Endothelial cell of umbilical vein (primary cell): ENCODE measurements at regions not wholly inside any gene's neighbourhood (a gene's known extent, or its start where the extent isn't known, plus 50 kb on each side); places are given as distances from the start of the nearest gene placed in this dataset.

Experiments
- BruUV-seq: library from RNA; stranded (reverse); fragments of 400-500 nt; replicated peaks from 2 replicates; lab custom pipeline; 2021; lab: Mats Ljungman, UMichigan
- CTCF ChIA-PET: fragments of 300-600, 350-600 bp; sonication (Branson Sonifier 250); formaldehyde crosslinking; loops from one replicate; lab custom pipeline; 2021; ENCODE audit warnings: antibody characterized with exemption, inconsistent platforms; lab: Charles Lee
- POLR2A ChIA-PET: fragments of 300-600, 350-600 bp; sonication (Branson Sonifier 250); formaldehyde crosslinking; loops from one replicate; lab custom pipeline; 2021; ENCODE audit warnings: antibody characterized with exemption, inconsistent platforms; lab: Charles Lee
- DNase-seq: peaks from one replicate; pipeline ENCODE4 v3.0.0-alpha.2; 2011; ENCODE audit warnings: low read depth, low spot score
- FAIRE-seq: peaks from 2 replicates; lab custom pipeline; 2011; peaks lifted over from hg19 to GRCh38; lab: Jason Lieb, UNC
- H2AFZ ChIP-seq: 2 replicates; pipeline ENCODE4 v1.6.0; 2012; ENCODE audit warnings: low read depth, low read length, control low read depth, inconsistent platforms
- H3K27ac ChIP-seq: 2 replicates; pipeline ENCODE4 v1.5.1; 2011; ENCODE audit warnings: low read depth, mild to moderate bottlenecking, control low read depth, low read length, moderate library complexity; ENCODE audit not compliant: insufficient read depth
- H3K27me3 ChIP-seq, 2 experiments: 2 replicates each; pipeline versions ENCODE4 v1.6.0 to v1.6.1; 2011; ENCODE audit warnings: low read length in 2 of 2, mixed read lengths in 1 of 2; ENCODE audit not compliant: control insufficient read depth in 2 of 2, insufficient read depth in 2 of 2
- H3K36me3 ChIP-seq, 2 experiments: 2 replicates in 1 of 2; 3 replicates in 1 of 2; pipeline ENCODE4 v1.5.1; 2011; ENCODE audit warnings: low read length in 2 of 2, mild to moderate bottlenecking in 1 of 2, moderate library complexity in 1 of 2; ENCODE audit not compliant: control insufficient read depth in 2 of 2, insufficient read depth in 2 of 2; ENCODE audit errors: extremely low read depth in 1 of 2
- H3K4me1 ChIP-seq: 3 replicates; pipeline ENCODE4 v1.5.1; 2011; ENCODE audit warnings: mild to moderate bottlenecking, low read length; ENCODE audit not compliant: control insufficient read depth, insufficient read depth; ENCODE audit errors: extremely low read depth
- H3K4me2 ChIP-seq: 2 replicates; pipeline ENCODE4 v1.6.1; 2011; ENCODE audit warnings: low read length, control low read depth, mixed read lengths; ENCODE audit not compliant: insufficient read depth
- H3K4me3 ChIP-seq, 3 experiments: fragments of 200-600 bp in 1 of 3; sonication (generic), shearing (Covaris generic) in 1 of 3; replicated peaks in 1 of 3; 2 replicates each; pipeline ENCODE4 v1.5.1; 2011 to 2016; ENCODE audit warnings: control low read depth in 3 of 3, low read length in 3 of 3, mild to moderate bottlenecking in 2 of 3, inconsistent platforms in 1 of 3, low read depth in 1 of 3, moderate library complexity in 1 of 3; ENCODE audit not compliant: insufficient read depth in 1 of 3
- H3K79me2 ChIP-seq: 2 replicates; pipeline ENCODE4 v1.6.0; 2012; ENCODE audit warnings: low read length, inconsistent platforms; ENCODE audit not compliant: control insufficient read depth, insufficient read depth
- H3K9ac ChIP-seq: replicated peaks from 2 replicates; pipeline ENCODE3; 2011; ENCODE audit warnings: low read length, control low read depth; ENCODE audit not compliant: insufficient read depth; ENCODE audit errors: extremely low read depth
- H3K9me1 ChIP-seq: replicated peaks from 3 replicates; pipeline ENCODE4 v1.6.0; 2011; ENCODE audit warnings: mild to moderate bottlenecking, low read length; ENCODE audit not compliant: control insufficient read depth, insufficient read depth; ENCODE audit errors: extremely low read depth
- H3K9me3 ChIP-seq: replicated peaks from 2 replicates; pipeline ENCODE4 v1.5.1; 2012; ENCODE audit warnings: low read length, inconsistent platforms; ENCODE audit not compliant: control insufficient read depth, insufficient read depth
- H4K20me1 ChIP-seq: replicated peaks from 2 replicates; pipeline ENCODE3; 2011; ENCODE audit warnings: mild to moderate bottlenecking, low read length; ENCODE audit not compliant: control insufficient read depth, insufficient read depth; ENCODE audit errors: extremely low read depth
- CTCF ChIP-seq, 2 donors: IDR thresholded peaks; 1 replicate in 1 of 2; 2 replicates in 1 of 2; pipeline ENCODE4 v1.5.1; 2011; ENCODE audit warnings: low read length in 2 of 2, mild to moderate bottlenecking in 2 of 2, moderate library complexity in 2 of 2, control low read depth in 1 of 2, inconsistent platforms in 1 of 2, low read depth in 1 of 2; ENCODE audit not compliant: insufficient read depth in 1 of 2; ENCODE audit errors: extremely low read depth in 1 of 2
- EZH2 ChIP-seq: IDR thresholded peaks from 2 replicates; pipeline ENCODE4 v1.6.1; 2012; ENCODE audit warnings: borderline replicate concordance, low read depth, mild to moderate bottlenecking, moderate library complexity, low read length, inconsistent platforms; ENCODE audit not compliant: severe bottlenecking
- FOS ChIP-seq: IDR thresholded peaks from 2 replicates; pipeline ENCODE4 v1.6.1; 2011; ENCODE audit warnings: mild to moderate bottlenecking, low read length, moderate library complexity, borderline replicate concordance; ENCODE audit not compliant: insufficient read depth
- GATA2 ChIP-seq: IDR thresholded peaks from 2 replicates; pipeline ENCODE4 v1.7.0; 2011; ENCODE audit warnings: low read depth, mild to moderate bottlenecking, moderate library complexity, mixed read lengths, low read length; ENCODE audit not compliant: insufficient read length, insufficient read depth
- JUN ChIP-seq: IDR thresholded peaks from 2 replicates; pipeline ENCODE4 v1.6.1; 2011; ENCODE audit warnings: borderline replicate concordance, low read depth; ENCODE audit not compliant: insufficient read length, insufficient read depth
- MAX ChIP-seq: IDR thresholded peaks from 2 replicates; pipeline ENCODE4 v1.6.1; 2011; ENCODE audit not compliant: insufficient read depth, insufficient read length
- MYC ChIP-seq: IDR thresholded peaks from one replicate; pipeline ENCODE4 v1.6.1; 2011; ENCODE audit warnings: mild to moderate bottlenecking, low read depth, low read length
- POLR2A ChIP-seq: IDR thresholded peaks from 2 replicates; pipeline ENCODE4 v1.6.1; 2012; ENCODE audit warnings: low read depth, mild to moderate bottlenecking, control low read depth, low read length
- POLR2AphosphoS5 ChIP-seq: IDR thresholded peaks from 2 replicates; pipeline ENCODE4 v1.6.1; 2012; ENCODE audit warnings: low read depth, mild to moderate bottlenecking, control low read depth, low read length, moderate library complexity; ENCODE audit not compliant: insufficient read depth
- dilution Hi-C: fragments of 300-500 bp; cut with MboI; formaldehyde crosslinking; loops from one replicate; pipeline ENCODE4 v1.15.0; 2019; ENCODE audit warnings: low sequenced_read_pairs; ENCODE audit not compliant: extremely low pct_ligation_motif_present
- intact Hi-C: fragments of 100-400 bp; cut with micrococcal nuclease; formaldehyde crosslinking; loops from one replicate; pipeline ENCODE4 v1.10.0; 2022

- no peak for FAIRE-seq
- no TSS peak for BruUV-seq
- no peak overlapping the region for H3K4me2 ChIP-seq
- no peaks in the 10 kb centered on the region for H3K79me2 ChIP-seq
- H3K9ac ChIP-seq, result no peak overlapping the region
- H4K20me1 ChIP-seq, result no peaks in the 10 kb centered on the region
- ChIA-PET POLR2A (no interaction called here), CTCF (no interaction called here)
- H3K4me3 ChIP-seq, result no peak overlapping the region
- H3K36me3 ChIP-seq, result no peaks in the 10 kb centered on the region
- no peak for TF ChIP-seq POLR2A
- no peak for TF ChIP-seq CTCF (IDR thresholded peaks at IDR 0.05; ENCODE audit: extremely low read depth in 1 of 2, insufficient read depth in 1 of 2, low read depth in 1 of 2, low read length in 2 of 2)
- TF ChIP-seq GATA2, result no peak
- no peak for TF ChIP-seq MAX
- TF ChIP-seq MYC, result no peak
- TF ChIP-seq EZH2, result no peak
- TF ChIP-seq POLR2AphosphoS5, result no peak
- TF ChIP-seq JUN, result no peak
- TF ChIP-seq FOS, result no peak
- no peaks in the 10 kb centered on the region for H3K9me1 ChIP-seq
- dilution Hi-C loops (no loop called here), intact Hi-C loops (no loop called here)
- no peak overlapping the region for H3K27ac ChIP-seq
- DNase-seq, result no peak
- H3K9me3 ChIP-seq, result no peaks in the 10 kb centered on the region
- H3K27me3 ChIP-seq, result no peaks in the 10 kb centered on the region
- no peaks in the 10 kb centered on the region for H3K4me1 ChIP-seq
- H2AFZ ChIP-seq, result no peak overlapping the region
Measured at GRCh38 chr1:30597711-30598110, 125.7 kb downstream of the MATN1 start.
